CD4-positive, alpha-beta T cell treated with Interleukin-17A for 4 hours (primary cell): ENCODE measurements at regions not wholly inside any gene's neighbourhood (a gene's known extent, or its start where the extent isn't known, plus 50 kb on each side); places are given as distances from the start of the nearest gene placed in this dataset.

Experiments
- DNase-seq: peaks from one replicate; pipeline ENCODE4 v3.0.0-alpha.2; 2020; ENCODE audit warnings: mixed read lengths

GRCh38 chr2:780002-780401 is 102.8 kb upstream of the TMEM18 start:
- no peak for DNase-seq

DNA sequence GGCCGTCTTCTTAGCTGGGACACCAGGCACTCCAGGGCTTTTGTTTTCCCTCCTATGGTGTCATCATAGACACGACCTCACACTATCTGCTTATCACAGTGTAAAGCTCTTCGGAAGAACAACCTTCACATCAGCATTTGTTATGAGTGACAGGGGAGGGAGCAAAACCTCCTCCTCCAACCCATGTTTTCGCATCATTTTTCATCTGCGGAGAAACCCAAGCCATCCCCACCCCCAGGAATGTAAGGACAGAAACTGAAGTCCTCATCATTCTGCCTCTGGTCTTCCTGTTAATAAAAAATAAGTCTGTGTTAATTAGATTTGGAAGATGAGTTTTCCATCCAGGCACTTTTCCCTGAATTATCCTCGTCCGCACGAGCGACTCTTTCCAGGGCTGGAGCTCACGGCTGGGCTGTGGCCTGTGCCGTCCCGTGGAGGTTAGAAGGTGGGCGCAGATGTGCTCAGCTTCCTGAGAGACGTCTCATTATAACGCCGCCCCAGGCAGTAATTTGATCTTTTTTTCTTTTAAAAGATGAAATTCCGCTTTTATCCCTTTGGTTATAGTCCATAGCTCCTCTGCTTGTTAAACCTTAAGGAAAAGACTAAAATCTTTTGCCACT is 101.6 kb upstream of the TMEM18 start:
- no peak for DNase-seq

DNA sequence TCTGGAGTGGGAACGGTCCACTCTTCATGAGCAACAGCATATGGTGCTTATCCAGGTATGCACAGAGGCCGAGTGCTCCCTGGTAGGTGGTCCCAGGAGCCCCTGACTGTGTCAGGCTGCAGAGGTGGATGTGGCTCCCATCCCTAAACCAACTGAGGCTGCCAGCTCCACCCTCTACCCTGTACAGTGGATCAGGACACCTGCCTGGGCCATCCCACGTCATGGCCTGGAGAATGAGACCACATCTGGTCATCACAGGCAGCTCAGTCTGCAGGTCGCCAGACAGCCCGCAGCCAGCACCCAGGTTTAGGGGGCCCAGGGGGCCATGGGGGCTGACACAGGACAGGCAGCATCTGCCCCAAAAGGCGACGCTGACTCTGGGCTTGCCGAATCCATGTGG is 100.3 kb upstream of the TMEM18 start:
- DNase-seq = no peak

- no peak for DNase-seq
Measured at GRCh38 chr2:777051-777450, 99.8 kb upstream of the TMEM18 start.

GRCh38 chr2:776487-776886 is 99.3 kb upstream of the TMEM18 start:
- no peak for DNase-seq

DNA sequence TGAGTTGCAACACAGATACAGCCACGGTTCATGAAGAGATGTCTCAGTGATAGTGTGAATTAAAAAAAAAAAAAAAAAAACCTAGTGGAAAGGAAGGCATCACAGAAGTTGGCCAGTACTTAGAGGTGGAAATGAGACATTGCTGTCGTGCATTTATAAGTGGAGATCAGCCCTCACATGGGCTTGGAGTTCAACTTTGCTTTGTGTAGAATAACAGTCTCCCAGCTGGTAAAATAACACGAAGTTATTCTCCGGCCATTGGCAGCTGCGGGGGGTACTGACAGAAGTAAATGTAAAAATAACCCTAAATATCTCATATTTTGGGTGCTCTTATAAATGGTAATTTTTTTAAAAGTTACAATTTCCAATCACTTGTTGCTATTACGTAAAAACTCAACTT is 98.8 kb upstream of the TMEM18 start:
- DNase-seq = no peak

DNA sequence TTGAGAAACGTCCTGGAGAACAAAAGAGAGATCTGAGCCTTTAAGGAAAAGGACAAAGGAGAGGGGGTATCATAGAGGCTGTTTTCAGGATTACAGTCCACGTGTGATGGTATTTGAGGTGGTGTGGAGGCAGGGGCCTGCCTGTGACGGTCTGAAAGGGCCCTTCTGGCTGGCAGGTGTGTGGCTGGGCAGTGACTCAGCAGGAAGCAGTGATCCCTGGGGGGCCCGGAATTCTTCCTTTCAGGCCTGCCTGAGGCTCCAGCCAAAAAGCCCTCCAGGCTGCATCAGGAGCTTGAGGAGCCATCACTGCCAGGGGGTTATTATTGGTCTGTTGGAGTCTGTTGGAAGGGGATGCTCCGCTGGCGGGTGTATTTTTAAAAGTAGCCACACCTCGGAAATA is 97.2 kb upstream of the TMEM18 start:
- DNase-seq = no peak

GRCh38 chr2:773256-774160 is 96.3 kb upstream of the TMEM18 start:
- no peak for DNase-seq

DNA sequence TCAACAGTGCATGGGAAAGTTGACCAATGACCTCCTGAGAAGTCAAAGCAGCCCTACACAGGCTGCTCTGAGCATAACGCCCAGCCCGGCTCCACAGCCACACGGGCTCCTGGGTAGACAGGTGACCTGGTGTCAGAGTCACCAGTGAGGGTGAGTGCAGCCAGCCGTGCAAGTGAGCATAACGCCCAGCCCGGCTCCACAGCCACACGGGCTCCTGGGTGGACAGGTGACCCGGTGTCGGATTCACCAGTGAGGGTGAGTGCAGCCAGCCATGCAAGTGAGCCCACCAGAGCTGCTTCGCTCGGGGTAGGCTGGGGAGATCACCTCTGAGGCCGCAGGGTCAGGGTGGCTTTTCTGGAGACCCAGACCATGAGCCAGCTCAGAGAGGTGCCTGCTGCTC is 94.3 kb upstream of the TMEM18 start:
- DNase-seq = no peak

GRCh38 chr2:770776-771175 is 93.6 kb upstream of the TMEM18 start:
- no peak for DNase-seq

DNA sequence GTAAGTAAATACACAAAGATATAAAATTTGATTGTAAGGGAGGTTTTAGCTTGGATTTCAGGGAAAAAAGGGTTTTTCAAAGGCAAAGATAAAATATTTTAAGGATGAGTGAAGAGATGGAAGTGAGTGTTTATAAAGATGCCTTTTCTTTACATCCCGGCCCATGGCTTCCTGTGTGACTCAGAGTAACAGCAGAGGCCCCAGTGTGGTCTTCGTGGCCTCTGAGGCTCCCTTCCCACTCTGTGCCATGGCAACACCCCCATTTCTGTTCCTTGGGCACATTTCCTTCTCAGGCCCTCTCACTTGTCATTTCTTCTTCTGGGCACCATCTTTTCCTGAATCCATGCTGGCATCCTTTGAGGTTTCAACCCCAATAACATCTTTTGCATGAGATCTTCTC is 92.6 kb upstream of the TMEM18 start:
- no peak for DNase-seq

- no peak for DNase-seq
Measured at GRCh38 chr2:768451-768850, 91.2 kb upstream of the TMEM18 start.

DNA sequence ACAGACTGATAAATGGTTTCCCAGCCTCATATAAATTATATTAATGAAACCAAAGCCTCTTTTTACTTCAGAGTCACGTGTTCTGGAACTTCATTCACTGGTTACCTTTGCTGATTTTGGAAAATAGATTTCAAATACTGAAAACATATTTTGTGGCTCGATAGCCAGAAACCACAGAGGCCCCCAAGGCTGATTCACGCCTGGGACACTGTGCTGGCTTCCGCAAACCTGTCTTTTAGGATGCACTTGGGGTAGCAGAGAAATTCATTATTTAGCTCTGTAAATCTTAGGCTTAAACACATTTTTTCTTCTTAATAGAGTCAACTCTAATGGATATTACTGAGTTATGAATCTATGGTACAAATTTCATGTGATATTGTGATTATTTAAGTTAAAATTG is 90.7 kb upstream of the TMEM18 start:
- no peak for DNase-seq

DNA sequence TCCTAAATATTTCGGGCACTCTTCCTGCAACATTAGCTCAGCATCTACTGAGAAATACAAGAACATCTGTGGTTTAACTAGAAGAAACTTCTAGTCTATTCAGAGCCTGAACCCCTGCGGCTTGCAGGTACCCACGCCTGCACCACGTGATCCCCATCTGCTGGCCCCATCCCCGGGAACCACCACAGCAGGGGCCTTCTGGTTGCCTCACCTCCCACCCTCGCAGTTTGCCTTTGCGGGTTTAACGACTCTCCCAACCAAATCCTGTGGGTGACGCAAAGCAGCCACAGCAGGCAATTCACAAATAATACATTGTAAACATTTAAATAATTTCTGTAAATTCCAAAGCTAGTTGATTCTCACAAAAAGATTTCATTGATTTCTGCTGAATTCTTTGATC is 90.2 kb upstream of the TMEM18 start:
- DNase-seq = no peak

DNA sequence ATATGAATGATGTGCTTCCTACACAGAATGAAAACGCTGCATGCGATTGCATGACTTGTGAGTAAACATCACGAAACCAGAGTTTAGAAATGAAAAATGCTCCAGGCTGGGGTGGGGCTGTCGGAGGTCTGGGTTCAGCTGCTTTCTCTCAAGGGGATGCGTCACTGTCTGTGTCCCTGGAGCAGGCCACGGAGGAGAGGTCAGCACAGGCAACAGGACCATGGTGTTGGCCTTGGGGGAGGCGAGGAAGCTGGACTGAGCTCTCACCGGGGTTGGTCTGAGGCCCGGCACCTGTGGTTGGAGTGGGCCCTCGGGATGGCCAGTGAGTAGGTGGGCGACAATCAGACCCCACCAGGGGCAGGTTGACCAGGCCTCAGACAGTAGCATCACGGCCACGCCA is 89.0 kb upstream of the TMEM18 start:
- no peak for DNase-seq

GRCh38 chr2:765369-765768 is 88.2 kb upstream of the TMEM18 start:
- DNase-seq = no peak

DNA sequence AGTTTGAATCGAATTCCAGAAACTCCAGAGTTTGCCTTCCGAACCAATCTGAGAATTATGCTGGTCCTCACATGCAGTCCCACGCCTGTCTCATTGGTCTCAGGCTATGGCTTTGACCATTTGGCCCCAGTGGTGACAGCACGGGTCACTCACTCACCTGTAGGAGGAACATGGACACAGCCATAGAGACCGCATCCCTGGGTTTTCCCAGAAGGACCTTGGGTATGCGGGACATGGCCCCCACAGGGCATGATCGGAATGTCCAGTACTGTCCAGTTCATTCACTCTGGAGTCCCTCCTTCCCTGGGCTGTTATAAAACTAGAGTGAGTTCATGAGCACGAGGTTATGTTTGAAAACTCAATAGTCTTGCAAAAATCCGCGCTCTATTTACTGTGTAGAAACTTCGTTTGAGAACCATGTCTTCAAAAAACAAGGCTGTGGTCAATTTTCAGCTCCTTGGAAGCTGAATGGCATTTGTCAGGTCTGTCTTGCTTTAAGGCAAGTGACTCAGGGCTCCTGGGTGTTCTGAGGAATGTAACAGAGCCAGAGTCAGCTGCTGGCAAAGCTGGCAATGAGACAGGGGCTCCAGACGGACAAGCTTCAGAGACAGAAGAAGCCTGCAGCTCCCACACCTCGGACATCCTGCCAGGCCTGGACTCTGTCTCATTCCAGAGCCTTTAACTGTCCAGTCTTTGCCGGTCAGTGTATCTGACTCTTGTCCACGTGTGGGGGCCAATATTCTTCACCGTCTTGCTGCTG is 86.7 kb upstream of the TMEM18 start:
- DNase-seq = no peak

- no peak for DNase-seq
Measured at GRCh38 chr2:762646-763045, 85.4 kb upstream of the TMEM18 start.

GRCh38 chr2:761384-761783 is 84.2 kb upstream of the TMEM18 start:
- no peak for DNase-seq

- no peak for DNase-seq
Measured at GRCh38 chr2:760001-760400, 82.8 kb upstream of the TMEM18 start.

DNA sequence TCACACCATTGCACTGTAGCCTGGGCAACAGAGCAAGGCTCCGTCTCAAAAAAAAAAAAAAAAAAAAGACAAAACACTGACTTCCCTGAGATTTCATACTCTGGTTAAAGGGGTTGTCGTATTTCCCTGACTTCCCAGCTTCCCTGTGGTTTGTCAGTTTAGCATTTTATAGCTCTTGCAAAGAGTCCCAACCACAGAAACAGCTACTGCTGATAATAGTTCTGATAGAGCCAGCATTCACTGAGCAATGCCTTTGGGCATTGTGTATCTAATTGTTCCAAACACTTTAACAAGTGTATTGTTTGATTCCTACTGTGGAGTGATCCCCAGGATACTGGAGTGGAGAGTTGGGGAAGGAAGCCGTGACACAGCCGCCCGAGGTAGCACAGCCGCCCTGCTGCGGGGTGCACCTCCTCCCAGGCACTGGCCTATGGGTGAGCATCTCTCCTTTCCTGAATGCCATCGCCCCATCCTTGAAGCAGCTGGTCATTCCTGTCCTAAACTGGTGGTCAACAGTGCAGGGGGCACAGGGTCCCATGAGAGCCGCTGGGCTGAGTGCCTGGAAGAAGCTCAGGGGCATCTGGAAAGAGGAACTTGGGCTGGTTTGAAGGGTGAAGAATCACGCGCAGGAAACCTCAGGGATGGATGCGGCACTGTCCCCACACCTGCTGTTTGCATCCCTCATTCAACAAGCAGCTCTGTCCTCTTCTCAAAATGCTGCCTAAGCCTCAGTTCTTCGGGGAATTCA is 81.0 kb upstream of the TMEM18 start:
- no peak for DNase-seq

DNA sequence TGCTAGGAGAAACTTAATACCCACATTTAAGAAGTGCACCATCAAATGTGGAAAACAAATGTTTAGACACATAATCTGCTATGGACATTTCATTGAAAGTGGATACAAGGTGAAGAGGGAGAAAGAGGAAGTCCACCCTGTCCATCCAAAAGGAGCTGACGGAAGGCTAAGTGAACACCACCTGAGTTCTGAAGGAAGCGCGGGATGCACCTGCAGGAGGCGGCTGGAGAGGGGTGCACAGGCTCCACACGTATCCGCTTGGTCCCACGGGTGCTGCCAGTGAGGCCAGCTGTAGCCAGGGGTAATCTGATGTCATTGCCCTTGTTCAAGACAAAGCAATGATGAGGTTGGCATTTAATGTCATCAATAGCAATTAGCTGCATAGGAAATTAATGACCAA is 75.9 kb upstream of the TMEM18 start:
- DNase-seq = no peak

DNA sequence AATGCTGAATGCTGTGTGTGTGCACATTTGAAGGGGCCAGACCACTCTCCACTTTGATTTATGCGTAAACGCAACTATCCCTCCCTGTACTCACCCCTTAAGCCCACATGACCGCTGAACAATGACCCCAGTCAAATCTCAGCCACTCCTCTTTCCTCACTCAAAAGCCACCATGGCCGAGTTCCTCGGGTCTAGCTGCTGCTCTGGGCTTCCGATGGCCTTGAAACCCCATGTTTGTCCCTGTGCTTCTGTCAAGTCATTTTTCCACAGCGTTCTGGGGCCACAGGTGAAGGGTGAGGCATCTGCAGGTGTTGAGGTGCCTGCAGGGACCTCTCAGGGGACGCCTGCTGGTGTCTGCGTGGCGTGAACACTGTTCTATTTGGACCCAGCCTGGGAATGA is 74.3 kb upstream of the TMEM18 start:
- no peak for DNase-seq
